Endothelial cell of umbilical vein (primary cell): ENCODE measurements at regions not wholly inside any gene's neighbourhood (a gene's known extent, or its start where the extent isn't known, plus 50 kb on each side); places are given as distances from the start of the nearest gene placed in this dataset.

Source experiments
- BruUV-seq: library from RNA; stranded (reverse); fragments of 400-500 nt; replicated peaks from 2 replicates; lab custom pipeline; 2021; lab: Mats Ljungman, UMichigan
- CTCF ChIA-PET: fragments of 300-600, 350-600 bp; sonication (Branson Sonifier 250); formaldehyde crosslinking; loops from one replicate; lab custom pipeline; 2021; ENCODE audit warnings: antibody characterized with exemption, inconsistent platforms; lab: Charles Lee
- POLR2A ChIA-PET: fragments of 300-600, 350-600 bp; sonication (Branson Sonifier 250); formaldehyde crosslinking; loops from one replicate; lab custom pipeline; 2021; ENCODE audit warnings: antibody characterized with exemption, inconsistent platforms; lab: Charles Lee
- DNase-seq: peaks from one replicate; pipeline ENCODE4 v3.0.0-alpha.2; 2011; ENCODE audit warnings: low read depth, low spot score
- FAIRE-seq: peaks from 2 replicates; lab custom pipeline; 2011; peaks lifted over from hg19 to GRCh38; lab: Jason Lieb, UNC
- H2AFZ ChIP-seq: 2 replicates; pipeline ENCODE4 v1.6.0; 2012; ENCODE audit warnings: low read depth, low read length, control low read depth, inconsistent platforms
- H3K27ac ChIP-seq: 2 replicates; pipeline ENCODE4 v1.5.1; 2011; ENCODE audit warnings: low read depth, mild to moderate bottlenecking, control low read depth, low read length, moderate library complexity; ENCODE audit not compliant: insufficient read depth
- H3K27me3 ChIP-seq, 2 experiments: 2 replicates each; pipeline versions ENCODE4 v1.6.0 to v1.6.1; 2011; ENCODE audit warnings: low read length in 2 of 2, mixed read lengths in 1 of 2; ENCODE audit not compliant: control insufficient read depth in 2 of 2, insufficient read depth in 2 of 2
- H3K36me3 ChIP-seq, 2 experiments: 2 replicates in 1 of 2; 3 replicates in 1 of 2; pipeline ENCODE4 v1.5.1; 2011; ENCODE audit warnings: low read length in 2 of 2, mild to moderate bottlenecking in 1 of 2, moderate library complexity in 1 of 2; ENCODE audit not compliant: control insufficient read depth in 2 of 2, insufficient read depth in 2 of 2; ENCODE audit errors: extremely low read depth in 1 of 2
- H3K4me1 ChIP-seq: 3 replicates; pipeline ENCODE4 v1.5.1; 2011; ENCODE audit warnings: mild to moderate bottlenecking, low read length; ENCODE audit not compliant: control insufficient read depth, insufficient read depth; ENCODE audit errors: extremely low read depth
- H3K4me2 ChIP-seq: 2 replicates; pipeline ENCODE4 v1.6.1; 2011; ENCODE audit warnings: low read length, control low read depth, mixed read lengths; ENCODE audit not compliant: insufficient read depth
- H3K4me3 ChIP-seq, 3 experiments: fragments of 200-600 bp in 1 of 3; sonication (generic), shearing (Covaris generic) in 1 of 3; replicated peaks in 1 of 3; 2 replicates each; pipeline ENCODE4 v1.5.1; 2011 to 2016; ENCODE audit warnings: control low read depth in 3 of 3, low read length in 3 of 3, mild to moderate bottlenecking in 2 of 3, inconsistent platforms in 1 of 3, low read depth in 1 of 3, moderate library complexity in 1 of 3; ENCODE audit not compliant: insufficient read depth in 1 of 3
- H3K79me2 ChIP-seq: 2 replicates; pipeline ENCODE4 v1.6.0; 2012; ENCODE audit warnings: low read length, inconsistent platforms; ENCODE audit not compliant: control insufficient read depth, insufficient read depth
- H3K9ac ChIP-seq: replicated peaks from 2 replicates; pipeline ENCODE3; 2011; ENCODE audit warnings: low read length, control low read depth; ENCODE audit not compliant: insufficient read depth; ENCODE audit errors: extremely low read depth
- H3K9me1 ChIP-seq: replicated peaks from 3 replicates; pipeline ENCODE4 v1.6.0; 2011; ENCODE audit warnings: mild to moderate bottlenecking, low read length; ENCODE audit not compliant: control insufficient read depth, insufficient read depth; ENCODE audit errors: extremely low read depth
- H3K9me3 ChIP-seq: replicated peaks from 2 replicates; pipeline ENCODE4 v1.5.1; 2012; ENCODE audit warnings: low read length, inconsistent platforms; ENCODE audit not compliant: control insufficient read depth, insufficient read depth
- H4K20me1 ChIP-seq: replicated peaks from 2 replicates; pipeline ENCODE3; 2011; ENCODE audit warnings: mild to moderate bottlenecking, low read length; ENCODE audit not compliant: control insufficient read depth, insufficient read depth; ENCODE audit errors: extremely low read depth
- FOS ChIP-seq: IDR thresholded peaks from 2 replicates; pipeline ENCODE4 v1.6.1; 2011; ENCODE audit warnings: mild to moderate bottlenecking, low read length, moderate library complexity, borderline replicate concordance; ENCODE audit not compliant: insufficient read depth
- GATA2 ChIP-seq: IDR thresholded peaks from 2 replicates; pipeline ENCODE4 v1.7.0; 2011; ENCODE audit warnings: low read depth, mild to moderate bottlenecking, moderate library complexity, mixed read lengths, low read length; ENCODE audit not compliant: insufficient read length, insufficient read depth
- dilution Hi-C: fragments of 300-500 bp; cut with MboI; formaldehyde crosslinking; loops from one replicate; pipeline ENCODE4 v1.15.0; 2019; ENCODE audit warnings: low sequenced_read_pairs; ENCODE audit not compliant: extremely low pct_ligation_motif_present
- intact Hi-C: fragments of 100-400 bp; cut with micrococcal nuclease; formaldehyde crosslinking; loops from one replicate; pipeline ENCODE4 v1.10.0; 2022
- TF ChIP-seq, protein P1 (sequence below): IDR thresholded peaks from 2 replicates; pipeline ENCODE4 v1.6.1; 2011; ENCODE audit not compliant: insufficient read depth, insufficient read length
- TF ChIP-seq, protein P2 (sequence below), 2 donors: IDR thresholded peaks; 1 replicate in 1 of 2; 2 replicates in 1 of 2; pipeline ENCODE4 v1.5.1; 2011; ENCODE audit warnings: low read length in 2 of 2, mild to moderate bottlenecking in 2 of 2, moderate library complexity in 2 of 2, control low read depth in 1 of 2, inconsistent platforms in 1 of 2, low read depth in 1 of 2; ENCODE audit not compliant: insufficient read depth in 1 of 2; ENCODE audit errors: extremely low read depth in 1 of 2

DNA sequence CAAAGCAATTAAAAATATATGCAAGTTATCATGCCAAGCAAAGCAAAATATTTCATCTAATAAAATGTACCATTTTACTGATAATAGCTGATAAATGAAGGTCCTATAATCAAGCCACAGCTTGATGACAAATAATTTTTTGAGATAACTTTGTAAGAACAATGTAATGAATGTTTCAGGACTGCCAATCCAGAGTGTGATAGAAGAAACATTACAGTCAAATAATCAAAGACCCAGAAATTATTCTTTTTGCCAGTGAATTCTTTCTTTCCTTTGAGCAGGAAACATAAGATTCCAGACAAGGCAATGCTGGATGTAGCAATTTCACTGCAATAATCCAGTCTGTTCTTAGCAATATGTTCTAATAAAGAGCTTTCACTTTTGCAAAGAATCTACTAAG lies 556.1 kb downstream of the PLOD2 start:
- Histone ChIP-seq H3K4me1 (no peaks in the 10 kb centered on the region), H4K20me1 (no peaks in the 10 kb centered on the region), H3K9me3 (no peaks in the 10 kb centered on the region), H3K4me3 (no peak overlapping the region), H3K9me1 (no peaks in the 10 kb centered on the region), H3K9ac (no peak overlapping the region), H3K79me2 (no peaks in the 10 kb centered on the region), H3K27me3 (no peaks in the 10 kb centered on the region), H3K4me2 (no peak overlapping the region), H3K27ac (no peak overlapping the region), H2AFZ (no peak overlapping the region), H3K36me3 (no peaks in the 10 kb centered on the region)
- ChIA-PET POLR2A (no interaction called here), CTCF (interaction anchor here (1.0 to 1.6 kb wide), 3 partner anchors 12 to 23 kb away, joined by 3 to 4 read pairs (median 4); no protein-coding TSS in a partner anchor)
- BruUV-seq: no TSS peak
- dilution Hi-C loops: no loop called here
- FAIRE-seq (no peak), DNase-seq (no peak)
- TF ChIP-seq GATA2: no peak
- no peak for TF ChIP-seq FOS
- TF ChIP-seq, protein P1, sequence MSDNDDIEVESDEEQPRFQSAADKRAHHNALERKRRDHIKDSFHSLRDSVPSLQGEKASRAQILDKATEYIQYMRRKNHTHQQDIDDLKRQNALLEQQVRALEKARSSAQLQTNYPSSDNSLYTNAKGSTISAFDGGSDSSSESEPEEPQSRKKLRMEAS: no peak
- intact Hi-C loops: no loop called here

DNA sequence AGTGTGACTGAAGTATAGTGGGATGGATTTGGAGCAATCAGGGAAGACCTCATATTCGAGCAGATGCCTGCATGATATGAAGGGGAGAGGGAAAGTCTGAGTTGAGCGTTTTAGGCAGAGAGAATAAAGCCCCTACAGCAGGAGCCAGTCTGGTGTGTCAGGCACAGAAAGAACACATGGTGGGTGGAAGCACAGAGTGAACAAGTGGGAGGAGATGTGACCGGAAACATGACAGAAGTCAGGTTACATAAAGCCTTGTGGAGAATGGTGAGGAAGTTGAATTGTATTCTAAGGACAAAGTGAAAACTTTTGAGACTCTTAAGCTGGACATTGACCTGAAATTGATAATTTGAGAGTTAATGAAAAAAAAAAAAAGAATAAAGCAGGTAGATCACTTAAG lies 541.0 kb downstream of the PLOD2 start:
- CTCF ChIA-PET: interaction anchor here (1.0 to 1.6 kb wide), 5 partner anchors 9 to 21 kb away, joined by 3 to 7 read pairs (median 3); no protein-coding TSS in a partner anchor
- no peak for DNase-seq
- FAIRE-seq: no peak
- no peaks in the 10 kb centered on the region for H3K9me3 ChIP-seq
- BruUV-seq: no TSS peak
- H3K4me2 ChIP-seq: no peak overlapping the region
- no peaks in the 10 kb centered on the region for H3K27me3 ChIP-seq
- no peaks in the 10 kb centered on the region for H3K36me3 ChIP-seq
- intact Hi-C loops (no loop called here), dilution Hi-C loops (no loop called here)
- TF ChIP-seq, protein P2, sequence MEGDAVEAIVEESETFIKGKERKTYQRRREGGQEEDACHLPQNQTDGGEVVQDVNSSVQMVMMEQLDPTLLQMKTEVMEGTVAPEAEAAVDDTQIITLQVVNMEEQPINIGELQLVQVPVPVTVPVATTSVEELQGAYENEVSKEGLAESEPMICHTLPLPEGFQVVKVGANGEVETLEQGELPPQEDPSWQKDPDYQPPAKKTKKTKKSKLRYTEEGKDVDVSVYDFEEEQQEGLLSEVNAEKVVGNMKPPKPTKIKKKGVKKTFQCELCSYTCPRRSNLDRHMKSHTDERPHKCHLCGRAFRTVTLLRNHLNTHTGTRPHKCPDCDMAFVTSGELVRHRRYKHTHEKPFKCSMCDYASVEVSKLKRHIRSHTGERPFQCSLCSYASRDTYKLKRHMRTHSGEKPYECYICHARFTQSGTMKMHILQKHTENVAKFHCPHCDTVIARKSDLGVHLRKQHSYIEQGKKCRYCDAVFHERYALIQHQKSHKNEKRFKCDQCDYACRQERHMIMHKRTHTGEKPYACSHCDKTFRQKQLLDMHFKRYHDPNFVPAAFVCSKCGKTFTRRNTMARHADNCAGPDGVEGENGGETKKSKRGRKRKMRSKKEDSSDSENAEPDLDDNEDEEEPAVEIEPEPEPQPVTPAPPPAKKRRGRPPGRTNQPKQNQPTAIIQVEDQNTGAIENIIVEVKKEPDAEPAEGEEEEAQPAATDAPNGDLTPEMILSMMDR (IDR thresholded peaks at IDR 0.05; ENCODE audit: extremely low read depth in 1 of 2, insufficient read depth in 1 of 2, low read depth in 1 of 2, low read length in 2 of 2): no peak
- H3K9ac ChIP-seq: no peak overlapping the region
- POLR2A ChIA-PET: no interaction called here
- H3K79me2 ChIP-seq: no peaks in the 10 kb centered on the region
- H3K4me3 ChIP-seq: no peak overlapping the region
- no peak overlapping the region for H2AFZ ChIP-seq
- no peaks in the 10 kb centered on the region for H3K4me1 ChIP-seq
- H3K27ac ChIP-seq: no peak overlapping the region
- H3K9me1 ChIP-seq: no peaks in the 10 kb centered on the region
- H4K20me1 ChIP-seq: no peaks in the 10 kb centered on the region
